A549 (cell line): ENCODE measurements at regions not wholly inside any gene's neighbourhood (a gene's known extent, or its start where the extent isn't known, plus 50 kb on each side); places are given as distances from the start of the nearest gene placed in this dataset.

Source experiments
- CBX2 ChIP-seq: fragments of 200-600 bp; sonication (generic); IDR thresholded peaks from 2 replicates; pipeline ENCODE4 v1.6.1; 2016; ENCODE audit warnings: low read depth, mild to moderate bottlenecking, borderline replicate concordance
- CEBPB ChIP-seq, 2 experiments: fragments of >200 bp in 1 of 2; sonication (Bioruptor Twin) in 1 of 2; formaldehyde crosslinking in 1 of 2; IDR thresholded peaks; 2 replicates each; pipeline ENCODE4 v1.6.1; 2012 to 2016
- EP300 ChIP-seq, 2 experiments: fragments of >200 bp; sonication (Bioruptor Twin); formaldehyde crosslinking; IDR thresholded peaks; 2 replicates in 1 of 2; 3 replicates in 1 of 2; pipeline ENCODE4 v1.6.1; 2016 to 2017
- HDAC2 ChIP-seq: fragments of 200-600 bp; sonication (generic); IDR thresholded peaks from 2 replicates; pipeline ENCODE4 v1.6.1; 2016
- NFE2L2 ChIP-seq: fragments of 150-350 bp; conservative IDR thresholded peaks from 2 replicates; pipeline ENCODE4 v1.6.1; 2014; ENCODE audit warnings: low read length
- POLR2A ChIP-seq: IDR thresholded peaks from 2 replicates; pipeline ENCODE4 v1.6.1; 2012; ENCODE audit warnings: mild to moderate bottlenecking, low read length
- POLR2AphosphoS2 ChIP-seq: conservative IDR thresholded peaks from 2 replicates; pipeline ENCODE4 v1.6.1; 2012; ENCODE audit warnings: low read length, improper control_type of control experiment, inconsistent platforms
- RFX5 ChIP-seq: fragments of 450-650 bp; IDR thresholded peaks from 2 replicates; pipeline ENCODE4 v1.7.1; 2014; ENCODE audit warnings: antibody characterized with exemption, mild to moderate bottlenecking, moderate library complexity
- SREBF2 ChIP-seq: fragments of 450-650 bp; IDR thresholded peaks from 2 replicates; pipeline ENCODE4 v1.6.1; 2014; ENCODE audit warnings: mild to moderate bottlenecking, moderate library complexity
- ZSCAN20 ChIP-seq: fragments of 250-450 bp; sonication (Bioruptor Pico); IDR thresholded peaks from 2 replicates; pipeline ENCODE4 v1.8.0; 2022; ENCODE audit warnings: mild to moderate bottlenecking, moderate library complexity
- TF ChIP-seq, protein P1 (sequence below): IDR thresholded peaks from 2 replicates; pipeline ENCODE4 v1.6.1; 2012
- TF ChIP-seq, protein P2 (sequence below): fragments of 200-600 bp; sonication (generic); IDR thresholded peaks from 2 replicates; pipeline ENCODE4 v1.6.1; 2016; ENCODE audit warnings: antibody characterized with exemption, mild to moderate bottlenecking, moderate library complexity
- TF ChIP-seq, protein P3 (sequence below): fragments of >200 bp; sonication (Bioruptor Twin); formaldehyde crosslinking; IDR thresholded peaks from 3 replicates; pipeline ENCODE4 v1.5.1; 2016
- TF ChIP-seq, protein P4 (sequence below): fragments of 150-350 bp; IDR thresholded peaks from 2 replicates; pipeline ENCODE4 v1.6.1; 2014; ENCODE audit warnings: low read depth, mild to moderate bottlenecking, low read length

DNA sequence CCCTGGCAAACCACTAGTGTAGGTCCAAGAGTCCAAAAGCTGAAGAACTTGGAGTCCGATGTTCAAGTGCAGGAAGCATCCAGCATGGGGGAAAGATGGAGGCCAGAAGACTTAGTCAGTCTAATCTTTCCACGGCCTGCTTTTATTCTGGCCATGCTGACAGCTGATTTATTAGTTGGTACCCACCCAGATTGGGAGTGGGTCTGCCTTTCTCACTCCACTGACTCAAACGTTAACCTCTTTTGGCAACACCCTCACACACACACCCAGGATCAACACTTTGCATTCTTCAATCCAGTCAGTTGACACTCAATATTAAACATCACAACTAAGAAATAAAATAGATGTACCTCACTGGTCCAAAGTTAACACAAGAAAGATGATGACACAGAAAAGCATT, 134.8 kb upstream of the GABRA2 start:
- TF ChIP-seq SREBF2 (no peak), ZSCAN20 (no peak), RFX5 (no peak), POLR2A (no peak), NFE2L2 (no peak), POLR2AphosphoS2 (no peak), CBX2 (no peak), HDAC2 (no peak), CEBPB (IDR thresholded peaks at IDR 0.05) (no peak), EP300 (IDR thresholded peaks at IDR 0.05) (no peak)
- TF ChIP-seq, protein P1, sequence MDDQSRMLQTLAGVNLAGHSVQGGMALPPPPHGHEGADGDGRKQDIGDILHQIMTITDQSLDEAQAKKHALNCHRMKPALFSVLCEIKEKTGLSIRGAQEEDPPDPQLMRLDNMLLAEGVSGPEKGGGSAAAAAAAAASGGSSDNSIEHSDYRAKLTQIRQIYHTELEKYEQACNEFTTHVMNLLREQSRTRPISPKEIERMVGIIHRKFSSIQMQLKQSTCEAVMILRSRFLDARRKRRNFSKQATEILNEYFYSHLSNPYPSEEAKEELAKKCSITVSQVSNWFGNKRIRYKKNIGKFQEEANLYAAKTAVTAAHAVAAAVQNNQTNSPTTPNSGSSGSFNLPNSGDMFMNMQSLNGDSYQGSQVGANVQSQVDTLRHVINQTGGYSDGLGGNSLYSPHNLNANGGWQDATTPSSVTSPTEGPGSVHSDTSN: no peak
- TF ChIP-seq, protein P2, sequence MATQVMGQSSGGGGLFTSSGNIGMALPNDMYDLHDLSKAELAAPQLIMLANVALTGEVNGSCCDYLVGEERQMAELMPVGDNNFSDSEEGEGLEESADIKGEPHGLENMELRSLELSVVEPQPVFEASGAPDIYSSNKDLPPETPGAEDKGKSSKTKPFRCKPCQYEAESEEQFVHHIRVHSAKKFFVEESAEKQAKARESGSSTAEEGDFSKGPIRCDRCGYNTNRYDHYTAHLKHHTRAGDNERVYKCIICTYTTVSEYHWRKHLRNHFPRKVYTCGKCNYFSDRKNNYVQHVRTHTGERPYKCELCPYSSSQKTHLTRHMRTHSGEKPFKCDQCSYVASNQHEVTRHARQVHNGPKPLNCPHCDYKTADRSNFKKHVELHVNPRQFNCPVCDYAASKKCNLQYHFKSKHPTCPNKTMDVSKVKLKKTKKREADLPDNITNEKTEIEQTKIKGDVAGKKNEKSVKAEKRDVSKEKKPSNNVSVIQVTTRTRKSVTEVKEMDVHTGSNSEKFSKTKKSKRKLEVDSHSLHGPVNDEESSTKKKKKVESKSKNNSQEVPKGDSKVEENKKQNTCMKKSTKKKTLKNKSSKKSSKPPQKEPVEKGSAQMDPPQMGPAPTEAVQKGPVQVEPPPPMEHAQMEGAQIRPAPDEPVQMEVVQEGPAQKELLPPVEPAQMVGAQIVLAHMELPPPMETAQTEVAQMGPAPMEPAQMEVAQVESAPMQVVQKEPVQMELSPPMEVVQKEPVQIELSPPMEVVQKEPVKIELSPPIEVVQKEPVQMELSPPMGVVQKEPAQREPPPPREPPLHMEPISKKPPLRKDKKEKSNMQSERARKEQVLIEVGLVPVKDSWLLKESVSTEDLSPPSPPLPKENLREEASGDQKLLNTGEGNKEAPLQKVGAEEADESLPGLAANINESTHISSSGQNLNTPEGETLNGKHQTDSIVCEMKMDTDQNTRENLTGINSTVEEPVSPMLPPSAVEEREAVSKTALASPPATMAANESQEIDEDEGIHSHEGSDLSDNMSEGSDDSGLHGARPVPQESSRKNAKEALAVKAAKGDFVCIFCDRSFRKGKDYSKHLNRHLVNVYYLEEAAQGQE: no peak
- TF ChIP-seq, protein P3, sequence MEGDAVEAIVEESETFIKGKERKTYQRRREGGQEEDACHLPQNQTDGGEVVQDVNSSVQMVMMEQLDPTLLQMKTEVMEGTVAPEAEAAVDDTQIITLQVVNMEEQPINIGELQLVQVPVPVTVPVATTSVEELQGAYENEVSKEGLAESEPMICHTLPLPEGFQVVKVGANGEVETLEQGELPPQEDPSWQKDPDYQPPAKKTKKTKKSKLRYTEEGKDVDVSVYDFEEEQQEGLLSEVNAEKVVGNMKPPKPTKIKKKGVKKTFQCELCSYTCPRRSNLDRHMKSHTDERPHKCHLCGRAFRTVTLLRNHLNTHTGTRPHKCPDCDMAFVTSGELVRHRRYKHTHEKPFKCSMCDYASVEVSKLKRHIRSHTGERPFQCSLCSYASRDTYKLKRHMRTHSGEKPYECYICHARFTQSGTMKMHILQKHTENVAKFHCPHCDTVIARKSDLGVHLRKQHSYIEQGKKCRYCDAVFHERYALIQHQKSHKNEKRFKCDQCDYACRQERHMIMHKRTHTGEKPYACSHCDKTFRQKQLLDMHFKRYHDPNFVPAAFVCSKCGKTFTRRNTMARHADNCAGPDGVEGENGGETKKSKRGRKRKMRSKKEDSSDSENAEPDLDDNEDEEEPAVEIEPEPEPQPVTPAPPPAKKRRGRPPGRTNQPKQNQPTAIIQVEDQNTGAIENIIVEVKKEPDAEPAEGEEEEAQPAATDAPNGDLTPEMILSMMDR: no peak
- TF ChIP-seq, protein P4, sequence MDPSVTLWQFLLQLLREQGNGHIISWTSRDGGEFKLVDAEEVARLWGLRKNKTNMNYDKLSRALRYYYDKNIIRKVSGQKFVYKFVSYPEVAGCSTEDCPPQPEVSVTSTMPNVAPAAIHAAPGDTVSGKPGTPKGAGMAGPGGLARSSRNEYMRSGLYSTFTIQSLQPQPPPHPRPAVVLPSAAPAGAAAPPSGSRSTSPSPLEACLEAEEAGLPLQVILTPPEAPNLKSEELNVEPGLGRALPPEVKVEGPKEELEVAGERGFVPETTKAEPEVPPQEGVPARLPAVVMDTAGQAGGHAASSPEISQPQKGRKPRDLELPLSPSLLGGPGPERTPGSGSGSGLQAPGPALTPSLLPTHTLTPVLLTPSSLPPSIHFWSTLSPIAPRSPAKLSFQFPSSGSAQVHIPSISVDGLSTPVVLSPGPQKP: no peak
